Pons (tissue), 1 donor: ENCODE measurements at regions not wholly inside any gene's neighbourhood (a gene's known extent, or its start where the extent isn't known, plus 50 kb on each side); places are given as distances from the start of the nearest gene placed in this dataset.

Experiments
- DNase-seq: peaks from one replicate; pipeline ENCODE4 v3.0.0-alpha.2; 2016; ENCODE audit warnings: low spot score

- DNase-seq: no peak
Observed at GRCh38 chr3:94258851-94259250, 196.0 kb downstream of the NSUN3 start.

GRCh38 chr3:94259291-94259690 lies 196.4 kb downstream of the NSUN3 start:
- no peak for DNase-seq

- no peak for DNase-seq
Observed at GRCh38 chr3:94269763-94270162, 206.9 kb downstream of the NSUN3 start.

GRCh38 chr3:94272016-94272415 lies 209.2 kb downstream of the NSUN3 start:
- no peak for DNase-seq

- no peak for DNase-seq
Observed at GRCh38 chr3:94280958-94281357, 218.1 kb downstream of the NSUN3 start.

- no peak for DNase-seq
Observed at GRCh38 chr3:94285872-94286271, 223.0 kb downstream of the NSUN3 start.

- DNase-seq: no peak
Observed at GRCh38 chr3:94291686-94292085, 228.8 kb downstream of the NSUN3 start.

- DNase-seq: no peak
Observed at GRCh38 chr3:94292151-94292550, 229.3 kb downstream of the NSUN3 start.

- no peak for DNase-seq
Observed at GRCh38 chr3:94293793-94294195, 230.9 kb downstream of the NSUN3 start.

GRCh38 chr3:94294806-94295205 lies 231.9 kb downstream of the NSUN3 start:
- no peak for DNase-seq

- DNase-seq: no peak
Observed at GRCh38 chr3:94299716-94300115, 236.9 kb downstream of the NSUN3 start.

- no peak for DNase-seq
Observed at GRCh38 chr3:94301366-94301765, 238.5 kb downstream of the NSUN3 start.

GRCh38 chr3:94303266-94303665 lies 240.4 kb downstream of the NSUN3 start:
- no peak for DNase-seq

GRCh38 chr3:94303897-94304296 lies 241.0 kb downstream of the NSUN3 start:
- DNase-seq: peak; percentile 32

- DNase-seq: no peak
Observed at GRCh38 chr3:94304954-94305353, 242.1 kb downstream of the NSUN3 start.

GRCh38 chr3:94305835-94306611 lies 243.2 kb downstream of the NSUN3 start:
- DNase-seq: no peak

- no peak for DNase-seq
Observed at GRCh38 chr3:94307588-94307987, 244.7 kb downstream of the NSUN3 start.

GRCh38 chr3:94308767-94309166 lies 245.9 kb downstream of the NSUN3 start:
- DNase-seq: no peak

GRCh38 chr3:94310341-94311135 lies 247.7 kb downstream of the NSUN3 start:
- no peak for DNase-seq

GRCh38 chr3:94311651-94312050 lies 248.8 kb downstream of the NSUN3 start:
- DNase-seq: no peak

- DNase-seq: no peak
Observed at GRCh38 chr3:94314218-94314883, 251.5 kb downstream of the NSUN3 start.

- DNase-seq: peak; percentile 97
Observed at GRCh38 chr3:94317017-94317416, 254.2 kb downstream of the NSUN3 start.

GRCh38 chr3:94323596-94323995 lies 260.7 kb downstream of the NSUN3 start:
- no peak for DNase-seq
